A673 (cell line): ENCODE measurements at regions not wholly inside any gene's neighbourhood (a gene's known extent, or its start where the extent isn't known, plus 50 kb on each side); places are given as distances from the start of the nearest gene placed in this dataset.

Source experiments
- BruUV-seq: library from RNA; stranded (reverse); fragments of 400-500 nt; replicated peaks from 2 replicates; lab custom pipeline; 2021; lab: Mats Ljungman, UMichigan
- CTCF ChIA-PET: fragments of 300-600 bp; sonication (Branson Sonifier 250); formaldehyde crosslinking; loops from one replicate; lab custom pipeline; 2022; ENCODE audit warnings: antibody characterized with exemption; lab: Charles Lee
- POLR2A ChIA-PET: fragments of 300-600 bp; sonication (Branson Sonifier 250); formaldehyde crosslinking; loops from one replicate; lab custom pipeline; 2022; ENCODE audit warnings: antibody characterized with exemption; ENCODE audit not compliant: low non-redundant PET; lab: Charles Lee
- DNase-seq: peaks from one replicate; pipeline ENCODE4 v3.0.0-alpha.2; 2015; ENCODE audit warnings: low spot score
- H3K27ac ChIP-seq: fragments of 200-600 bp; sonication (generic); 2 replicates; pipeline ENCODE4 v1.5.1; 2016; ENCODE audit warnings: mixed run types, low read depth, mild to moderate bottlenecking, mixed read lengths, antibody characterized with exemption, low read length; ENCODE audit not compliant: poor library complexity, severe bottlenecking
- H3K27me3 ChIP-seq: fragments of 200-600 bp; sonication (generic); replicated peaks from 2 replicates; pipeline ENCODE4 v1.6.1; 2017; ENCODE audit warnings: mixed run types, low read depth, mild to moderate bottlenecking, mixed read lengths, antibody characterized with exemption, low read length; ENCODE audit not compliant: insufficient read depth, poor library complexity
- H3K36me3 ChIP-seq: fragments of 200-600 bp; sonication (generic); 2 replicates; pipeline ENCODE4 v1.6.1; 2016; ENCODE audit warnings: mixed run types, mild to moderate bottlenecking, mixed read lengths, antibody characterized with exemption, low read length; ENCODE audit not compliant: insufficient read depth, poor library complexity, severe bottlenecking
- H3K4me1 ChIP-seq: fragments of 200-600 bp; sonication (generic); 2 replicates; pipeline ENCODE4 v1.6.1; 2017; ENCODE audit warnings: mixed run types, mild to moderate bottlenecking, mixed read lengths, antibody characterized with exemption, low read length; ENCODE audit not compliant: insufficient read depth, poor library complexity, severe bottlenecking
- H3K4me3 ChIP-seq: fragments of 200-600 bp; sonication (generic); 2 replicates; pipeline ENCODE4 v1.5.1; 2016; ENCODE audit warnings: low read depth, mixed run types, mild to moderate bottlenecking, mixed read lengths, low read length; ENCODE audit not compliant: poor library complexity, severe bottlenecking
- H3K9me3 ChIP-seq: fragments of 200-600 bp; sonication (generic); 2 replicates; pipeline ENCODE4 v1.6.1; 2016; ENCODE audit warnings: mixed run types, low read depth, mild to moderate bottlenecking, mixed read lengths, antibody characterized with exemption, low read length; ENCODE audit not compliant: poor library complexity, severe bottlenecking
- EZH2 ChIP-seq: fragments of 200-600 bp; sonication (generic); IDR thresholded peaks from 2 replicates; pipeline ENCODE4 v1.6.1; 2017; ENCODE audit warnings: borderline replicate concordance, low read depth, mild to moderate bottlenecking, mixed read lengths, antibody characterized with exemption, low read length; ENCODE audit not compliant: poor library complexity, severe bottlenecking
- intact Hi-C: fragments of 100-400 bp; cut with micrococcal nuclease; formaldehyde crosslinking; loops from one replicate; pipeline ENCODE4 v1.10.0; 2022; ENCODE audit not compliant: unreplicated experiment
- TF ChIP-seq, protein P1 (sequence below): fragments of 300-800, 200-600 bp; sonication (generic); conservative IDR thresholded peaks from 2 replicates; pipeline ENCODE4 v1.5.1; 2017; ENCODE audit warnings: low read depth, mild to moderate bottlenecking, antibody characterized with exemption, low read length, moderate library complexity, mixed read lengths

DNA sequence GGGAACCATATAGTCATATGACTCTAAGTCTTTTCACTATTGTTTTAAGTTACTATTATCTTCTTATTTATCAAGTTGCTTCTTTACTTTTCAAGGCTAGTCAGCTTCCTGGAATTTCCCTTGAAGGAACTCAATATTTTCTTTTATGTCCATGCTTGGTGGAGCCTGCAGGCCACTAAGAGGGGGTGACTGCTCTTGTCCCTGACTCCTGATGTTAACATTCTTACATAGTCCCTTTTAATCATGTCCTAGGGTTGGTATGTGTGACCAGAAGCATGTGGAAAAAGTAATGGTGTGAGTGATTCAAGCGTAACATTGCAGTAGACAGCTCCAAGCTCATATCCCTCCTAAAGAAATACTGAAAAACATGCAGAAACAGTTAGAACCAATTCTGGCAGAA, 1536.2 kb upstream of the CDH9 start:
- no peaks in the 10 kb centered on the region for H3K27me3 ChIP-seq
- H3K27ac ChIP-seq: no peak overlapping the region
- no peak overlapping the region for H3K4me3 ChIP-seq
- no peaks in the 10 kb centered on the region for H3K4me1 ChIP-seq
- ChIA-PET POLR2A (no interaction called here), CTCF (no interaction called here)
- no TSS peak for BruUV-seq
- no peak for DNase-seq
- no peaks in the 10 kb centered on the region for H3K36me3 ChIP-seq
- intact Hi-C loops: no loop called here
- H3K9me3 ChIP-seq: no peaks in the 10 kb centered on the region
- no peak for TF ChIP-seq EZH2
- TF ChIP-seq, protein P1, sequence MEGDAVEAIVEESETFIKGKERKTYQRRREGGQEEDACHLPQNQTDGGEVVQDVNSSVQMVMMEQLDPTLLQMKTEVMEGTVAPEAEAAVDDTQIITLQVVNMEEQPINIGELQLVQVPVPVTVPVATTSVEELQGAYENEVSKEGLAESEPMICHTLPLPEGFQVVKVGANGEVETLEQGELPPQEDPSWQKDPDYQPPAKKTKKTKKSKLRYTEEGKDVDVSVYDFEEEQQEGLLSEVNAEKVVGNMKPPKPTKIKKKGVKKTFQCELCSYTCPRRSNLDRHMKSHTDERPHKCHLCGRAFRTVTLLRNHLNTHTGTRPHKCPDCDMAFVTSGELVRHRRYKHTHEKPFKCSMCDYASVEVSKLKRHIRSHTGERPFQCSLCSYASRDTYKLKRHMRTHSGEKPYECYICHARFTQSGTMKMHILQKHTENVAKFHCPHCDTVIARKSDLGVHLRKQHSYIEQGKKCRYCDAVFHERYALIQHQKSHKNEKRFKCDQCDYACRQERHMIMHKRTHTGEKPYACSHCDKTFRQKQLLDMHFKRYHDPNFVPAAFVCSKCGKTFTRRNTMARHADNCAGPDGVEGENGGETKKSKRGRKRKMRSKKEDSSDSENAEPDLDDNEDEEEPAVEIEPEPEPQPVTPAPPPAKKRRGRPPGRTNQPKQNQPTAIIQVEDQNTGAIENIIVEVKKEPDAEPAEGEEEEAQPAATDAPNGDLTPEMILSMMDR: no peak

DNA sequence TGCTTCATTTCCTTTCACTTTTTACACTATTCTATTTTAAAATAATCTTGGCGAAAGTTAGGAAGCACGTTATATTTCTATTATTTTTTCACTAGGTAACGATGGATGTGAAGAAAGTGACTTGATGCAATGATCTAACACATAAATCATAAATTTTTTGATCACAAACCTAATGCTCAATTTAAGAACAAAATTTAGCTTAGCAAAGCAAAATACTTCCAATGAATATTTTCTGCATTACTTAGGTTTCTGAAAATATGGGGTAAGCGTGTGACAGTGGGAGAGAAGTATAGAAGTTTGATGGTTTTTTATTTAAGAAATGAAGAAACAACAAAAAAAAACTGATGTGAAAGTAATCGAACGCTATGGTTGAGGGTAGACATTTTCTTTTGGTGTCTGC, 1528.7 kb upstream of the CDH9 start:
- Histone ChIP-seq H3K27me3 (no peaks in the 10 kb centered on the region), H3K4me1 (no peaks in the 10 kb centered on the region), H3K4me3 (no peak overlapping the region), H3K27ac (no peak overlapping the region), H3K9me3 (no peaks in the 10 kb centered on the region), H3K36me3 (no peaks in the 10 kb centered on the region)
- intact Hi-C loops: no loop called here
- ChIA-PET POLR2A (no interaction called here), CTCF (no interaction called here)
- TF ChIP-seq EZH2: no peak
- TF ChIP-seq, protein P1: no peak
- no TSS peak for BruUV-seq
- DNase-seq: no peak

DNA sequence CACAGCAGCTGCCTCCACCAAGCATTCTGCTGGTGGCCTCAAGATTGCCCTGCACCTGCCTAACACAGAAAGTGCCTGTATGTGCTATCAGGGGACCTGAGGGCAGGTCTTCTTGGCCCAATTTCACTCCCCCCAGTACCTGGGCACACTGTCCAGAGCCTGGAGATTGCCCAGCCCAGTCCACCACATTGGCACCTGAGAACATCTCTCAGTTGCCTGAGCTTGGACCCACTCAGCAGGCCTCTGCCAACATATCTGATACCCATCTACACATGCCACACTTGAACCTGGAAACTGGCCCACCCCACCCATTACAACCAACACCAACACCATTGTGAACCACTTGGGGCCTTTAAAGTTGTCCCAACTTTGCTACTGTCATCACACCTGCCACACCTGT, 1523.1 kb upstream of the CDH9 start:
- intact Hi-C loops: no loop called here
- no peaks in the 10 kb centered on the region for H3K9me3 ChIP-seq
- H3K27ac ChIP-seq: no peak overlapping the region
- H3K4me1 ChIP-seq: no peaks in the 10 kb centered on the region
- ChIA-PET CTCF (no interaction called here), POLR2A (no interaction called here)
- H3K36me3 ChIP-seq: no peaks in the 10 kb centered on the region
- no peaks in the 10 kb centered on the region for H3K27me3 ChIP-seq
- no TSS peak for BruUV-seq
- no peak for TF ChIP-seq EZH2
- TF ChIP-seq, protein P1: no peak
- no peak overlapping the region for H3K4me3 ChIP-seq
- no peak for DNase-seq
